GM19025 (cell line): ENCODE measurements at regions not wholly inside any gene's neighbourhood (a gene's known extent, or its start where the extent isn't known, plus 50 kb on each side); places are given as distances from the start of the nearest gene placed in this dataset.
"Not testable (repeated sequence)": the region's sequence is repeated elsewhere in the genome, so short reads cannot be mapped to it uniquely, and the experiment has no call there.

Experiments
- ATAC-seq: cut with Tn5 transposase; IDR thresholded peaks from one replicate; pipeline ENCODE4 v1.9.1; 2021; ENCODE audit warnings: mild to moderate bottlenecking, low read depth, moderate library complexity; ENCODE audit not compliant: unreplicated experiment

DNA sequence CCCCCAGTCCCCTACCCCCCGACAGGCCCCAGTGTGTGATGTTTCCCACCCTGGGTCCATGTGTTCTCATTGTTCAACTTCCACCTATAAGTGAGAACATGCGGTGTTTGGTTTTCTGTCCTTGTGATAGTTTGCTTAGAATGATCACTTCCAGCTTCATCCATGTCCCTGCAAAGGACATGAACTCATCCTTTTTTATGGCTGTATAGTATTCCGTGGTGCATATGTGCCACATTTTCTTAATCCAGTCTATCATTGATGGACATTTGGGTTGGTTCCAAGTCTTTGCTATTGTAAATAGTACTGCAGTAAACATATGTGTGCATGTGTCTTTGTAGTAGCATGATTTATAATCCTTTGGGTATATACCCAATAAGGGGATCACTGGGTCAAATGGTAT is 208.2 kb upstream of the NEBL start:
- ATAC-seq, result not testable (repeated sequence)

GRCh38 chr10:21100871-21101514 is 203.9 kb upstream of the NEBL start:
- no peak for ATAC-seq

DNA sequence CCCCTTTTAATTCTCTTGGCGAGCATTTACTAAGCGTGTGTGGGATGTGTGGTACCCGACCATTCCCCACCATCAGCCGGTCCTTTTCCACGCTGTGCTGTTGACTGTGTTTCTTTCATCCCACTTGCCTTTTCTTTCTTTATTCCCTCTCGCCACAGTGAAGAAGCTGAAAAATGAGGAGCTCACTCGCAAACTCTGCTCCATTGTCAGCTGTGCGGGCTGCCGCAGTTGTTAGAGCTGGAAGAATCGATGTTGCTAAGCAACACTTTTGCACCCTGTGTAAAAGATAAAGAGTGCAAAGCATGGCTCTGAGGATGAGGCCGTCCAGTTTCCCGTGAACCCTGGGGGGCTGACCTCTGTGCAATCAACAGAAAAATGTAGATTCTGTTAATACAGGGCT is 203.1 kb upstream of the NEBL start:
- no peak for ATAC-seq

- no peak for ATAC-seq
These were observed 202.4 kb upstream of the NEBL start for GRCh38 chr10:21099291-21100062.

GRCh38 chr10:21097926-21098355 is 200.8 kb upstream of the NEBL start:
- no peak for ATAC-seq

- no peak for ATAC-seq
These were observed 198.5 kb upstream of the NEBL start for GRCh38 chr10:21095494-21096055.

GRCh38 chr10:21095073-21095472 is 198.0 kb upstream of the NEBL start:
- ATAC-seq, result no peak

- no peak for ATAC-seq
These were observed 195.8 kb upstream of the NEBL start for GRCh38 chr10:21092683-21093524.

- no peak for ATAC-seq
These were observed 193.5 kb upstream of the NEBL start for GRCh38 chr10:21090609-21091082.

GRCh38 chr10:21087476-21087875 is 190.4 kb upstream of the NEBL start:
- no peak for ATAC-seq

DNA sequence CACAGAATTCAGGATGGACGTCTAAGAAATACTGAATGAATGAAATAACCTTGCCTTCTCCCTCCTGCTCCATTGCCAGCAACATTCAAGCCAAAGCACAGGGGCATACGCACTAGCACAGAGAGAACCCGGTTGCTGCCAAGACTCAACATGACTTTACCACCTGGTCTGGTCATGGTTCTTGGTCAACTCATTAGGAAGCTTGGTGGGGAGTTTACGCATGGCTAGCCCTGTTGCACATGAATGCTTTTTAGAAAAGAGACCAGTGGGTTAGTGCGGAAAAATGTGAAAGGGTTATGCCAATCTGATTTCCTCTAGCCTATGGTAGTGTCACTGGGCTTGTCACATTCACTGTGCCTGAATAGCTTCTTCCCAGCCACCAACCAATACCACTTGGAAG is 187.6 kb upstream of the NEBL start:
- ATAC-seq, result no peak

- ATAC-seq, result no peak
These were observed 186.8 kb upstream of the NEBL start for GRCh38 chr10:21083861-21084260.

DNA sequence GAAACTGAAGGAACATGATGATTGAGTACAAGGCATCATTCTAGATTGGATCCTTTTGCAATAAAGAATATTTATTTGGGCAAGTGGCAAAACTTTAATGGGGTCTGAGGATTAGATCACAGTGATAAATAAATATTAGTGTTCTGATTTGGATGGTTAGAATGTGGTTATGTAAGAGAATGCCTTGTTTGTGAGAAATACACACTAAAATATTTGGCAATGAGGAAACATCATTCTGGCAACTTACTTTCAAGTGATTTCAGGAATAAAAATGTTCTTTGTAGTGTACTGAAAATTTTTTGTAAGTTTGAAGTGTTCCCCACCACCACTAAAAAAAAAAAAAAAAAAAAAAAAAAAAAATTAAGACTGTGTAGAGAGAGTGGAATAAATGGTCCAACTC is 185.1 kb upstream of the NEBL start:
- no peak for ATAC-seq

- no peak for ATAC-seq
These were observed 183.2 kb upstream of the NEBL start for GRCh38 chr10:21080261-21080660.

- ATAC-seq, result no peak
These were observed 182.2 kb upstream of the NEBL start for GRCh38 chr10:21079330-21079658.

- no peak for ATAC-seq
These were observed 181.6 kb upstream of the NEBL start for GRCh38 chr10:21078410-21079329.

GRCh38 chr10:21077681-21078080 is 180.6 kb upstream of the NEBL start:
- ATAC-seq, result no peak

DNA sequence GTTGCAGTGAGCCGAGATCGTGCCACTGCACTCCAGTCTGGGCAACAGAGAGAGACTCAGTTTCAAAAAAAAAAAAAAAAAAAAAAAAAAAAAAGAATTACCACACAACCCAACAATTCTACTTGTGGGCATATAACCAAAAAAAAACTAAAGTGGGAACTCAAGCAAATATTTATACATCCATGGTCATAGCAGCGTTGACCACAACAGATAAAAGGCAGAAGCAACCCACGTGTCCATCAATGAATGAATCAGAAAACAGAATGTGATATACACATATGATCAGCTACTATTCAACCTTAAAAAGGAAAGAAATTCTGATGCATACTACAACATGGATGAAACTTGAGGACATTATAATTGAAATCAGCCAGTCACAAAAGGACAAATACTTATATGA is 179.3 kb upstream of the NEBL start:
- ATAC-seq, result no peak

DNA sequence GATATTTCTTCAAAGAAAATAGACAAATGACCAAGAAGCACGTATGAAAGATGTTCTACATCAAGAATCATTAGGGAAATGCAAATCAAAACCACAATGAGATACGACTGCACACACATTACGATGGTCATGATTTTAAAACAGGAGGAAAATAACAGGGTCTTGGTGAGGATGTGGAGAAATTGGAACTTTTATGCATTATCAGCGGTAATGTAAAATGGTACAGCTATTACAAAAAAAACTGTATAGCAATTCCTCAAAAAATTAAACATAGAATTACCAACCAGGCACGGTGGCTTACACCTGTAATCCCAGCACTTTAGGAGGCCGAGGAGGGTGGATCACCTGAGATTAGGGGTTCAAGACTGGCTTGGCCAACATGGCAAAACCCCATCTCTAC is 178.8 kb upstream of the NEBL start:
- no peak for ATAC-seq
